ENCODE measurements at regions not wholly inside any gene's neighbourhood (a gene's known extent, or its start where the extent isn't known, plus 50 kb on each side); places are given as distances from the start of the nearest gene placed in this dataset.
"Not testable (repeated sequence)": the region's sequence is repeated elsewhere in the genome, so short reads cannot be mapped to it uniquely, and the experiment has no call there.

GRCh38 chr2:87449462-87449980, 298.4 kb upstream of the PLGLB2 start:
- not testable (repeated sequence) for DNase-seq; H3K9ac ChIP-seq (ENCODE audit: insufficient read depth in 1 of 2, low read length in 2 of 2); H3K4me3 ChIP-seq; H3K27me3 ChIP-seq (ENCODE audit: control insufficient read depth in 3 of 3, insufficient read depth in 3 of 3, low read length in 2 of 3); H3K9me3 ChIP-seq (ENCODE audit: control insufficient read depth in 4 of 4, insufficient read depth in 3 of 4, low read length in 3 of 4); ATAC-seq (ENCODE audit: insufficient read depth, low FRiP score); H3K36me3 ChIP-seq (ENCODE audit: control insufficient read depth in 4 of 4, insufficient read depth in 4 of 4, low read length in 4 of 4); H3K4me1 ChIP-seq (ENCODE audit: control insufficient read depth in 5 of 5, insufficient read depth in 5 of 5, low read length in 5 of 5); H3K27ac ChIP-seq (ENCODE audit: low read depth in 1 of 2, low read length in 1 of 2)
- WGBS, 2 donors, result 85 to 100% methylated on average over 2 of the region's 3 CpGs

DNA sequence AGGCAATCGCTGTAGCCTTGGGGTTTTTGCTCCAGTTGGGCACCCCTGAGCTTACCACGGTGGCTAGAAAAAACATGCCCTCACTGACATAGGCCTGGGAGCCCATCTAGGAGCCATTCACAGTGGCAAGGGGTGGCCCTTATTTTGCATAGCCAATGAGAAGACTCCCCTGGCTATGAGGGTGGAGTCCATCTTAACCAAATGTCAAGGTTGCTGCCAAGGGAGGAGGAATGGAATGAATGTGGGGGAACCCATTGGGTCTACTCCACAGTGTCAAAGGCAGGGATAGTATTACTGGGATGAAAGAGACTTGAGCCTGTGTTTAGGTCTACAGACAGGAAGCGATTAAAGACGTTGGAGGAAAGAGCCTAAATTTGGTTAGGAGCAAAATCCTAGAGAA, 295.7 kb upstream of the PLGLB2 start:
- not testable (repeated sequence) for ATAC-seq (ENCODE audit: insufficient read depth, low FRiP score); H3K4me3 ChIP-seq
- 88 to 91% methylated on average over 4 of the region's 4 CpGs for WGBS, 2 donors

GRCh38 chr2:87452861-87453260, 295.0 kb upstream of the PLGLB2 start:
- not testable (repeated sequence) for H3K27ac ChIP-seq (ENCODE audit: low read depth in 1 of 2, low read length in 1 of 2); H3K27me3 ChIP-seq (ENCODE audit: control insufficient read depth in 3 of 3, insufficient read depth in 3 of 3, low read length in 2 of 3); ATAC-seq (ENCODE audit: insufficient read depth, low FRiP score); H3K4me1 ChIP-seq (ENCODE audit: control insufficient read depth in 5 of 5, insufficient read depth in 5 of 5, low read length in 5 of 5); H3K36me3 ChIP-seq (ENCODE audit: control insufficient read depth in 4 of 4, insufficient read depth in 4 of 4, low read length in 4 of 4); H3K4me3 ChIP-seq; H3K9me3 ChIP-seq (ENCODE audit: control insufficient read depth in 4 of 4, insufficient read depth in 3 of 4, low read length in 3 of 4); H3K9ac ChIP-seq (ENCODE audit: insufficient read depth in 1 of 2, low read length in 2 of 2)
- 76 to 80% methylated on average over 1 of the region's 1 CpG for WGBS, 2 donors
- peak in 2 of 3 donors; percentile 19 to 30 for DNase-seq

More for the DNA sequence above, 295.7 kb upstream of the PLGLB2 start:
- not testable (repeated sequence) for H3K9ac ChIP-seq (ENCODE audit: insufficient read depth in 1 of 2, low read length in 2 of 2); H3K27ac ChIP-seq (ENCODE audit: low read depth in 1 of 2, low read length in 1 of 2); DNase-seq; H3K27me3 ChIP-seq (ENCODE audit: control insufficient read depth in 3 of 3, insufficient read depth in 3 of 3, low read length in 2 of 3); H3K36me3 ChIP-seq (ENCODE audit: control insufficient read depth in 4 of 4, insufficient read depth in 4 of 4, low read length in 4 of 4); H3K4me1 ChIP-seq (ENCODE audit: control insufficient read depth in 5 of 5, insufficient read depth in 5 of 5, low read length in 5 of 5); H3K9me3 ChIP-seq (ENCODE audit: control insufficient read depth in 4 of 4, insufficient read depth in 3 of 4, low read length in 3 of 4)

DNA sequence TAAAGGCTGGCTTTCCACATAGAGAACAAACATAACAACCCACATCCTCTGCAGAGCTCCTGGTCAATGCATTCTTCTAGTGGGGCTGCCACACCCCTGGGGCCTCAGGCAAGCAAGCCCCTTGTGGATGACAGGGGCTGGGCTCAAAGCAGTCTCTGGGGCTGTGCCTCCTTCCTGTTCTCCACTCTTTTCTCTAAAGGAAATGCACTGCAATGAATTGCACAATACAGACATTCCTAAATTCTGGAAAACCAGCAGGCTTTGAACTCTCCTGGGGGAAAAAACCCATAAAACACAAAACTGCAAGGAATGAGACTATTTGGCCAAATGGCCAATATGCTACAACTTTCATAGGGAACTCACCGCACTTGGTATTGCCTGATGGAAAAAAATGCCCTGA, 293.9 kb upstream of the PLGLB2 start:
- not testable (repeated sequence) for H3K27me3 ChIP-seq (ENCODE audit: control insufficient read depth in 3 of 3, insufficient read depth in 3 of 3, low read length in 2 of 3); H3K9ac ChIP-seq (ENCODE audit: insufficient read depth in 1 of 2, low read length in 2 of 2); H3K36me3 ChIP-seq (ENCODE audit: control insufficient read depth in 4 of 4, insufficient read depth in 4 of 4, low read length in 4 of 4); ATAC-seq (ENCODE audit: insufficient read depth, low FRiP score); H3K9me3 ChIP-seq (ENCODE audit: control insufficient read depth in 4 of 4, insufficient read depth in 3 of 4, low read length in 3 of 4); H3K4me3 ChIP-seq; H3K4me1 ChIP-seq (ENCODE audit: control insufficient read depth in 5 of 5, insufficient read depth in 5 of 5, low read length in 5 of 5)
- DNase-seq, result peak in 2 of 3 donors; percentile 32 to 49
- 75 to 94% methylated on average over 1 of the region's 1 CpG for WGBS, 2 donors
- H3K27ac ChIP-seq (ENCODE audit: low read depth in 1 of 2, low read length in 1 of 2), result peak overlapping the region in 1 of 2 donors; percentile 33

DNA sequence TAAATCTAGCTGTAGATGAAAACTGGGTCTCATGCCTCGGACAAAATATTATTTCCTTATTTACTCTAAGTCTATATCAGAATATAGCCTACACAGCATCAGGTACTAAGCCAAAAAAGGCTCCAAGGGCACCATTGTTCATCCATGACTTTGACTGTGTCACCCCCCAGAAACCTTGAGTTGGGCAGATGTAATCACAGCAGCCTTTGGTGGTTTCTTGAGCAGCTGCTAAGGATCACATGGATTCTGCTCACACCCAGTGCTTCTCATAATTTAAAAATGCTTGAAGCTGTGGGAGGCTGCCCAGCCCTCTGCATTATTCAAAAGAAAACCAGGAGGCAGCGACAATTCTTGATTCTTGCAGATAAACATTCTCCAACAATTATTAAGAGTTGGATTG, 293.5 kb upstream of the PLGLB2 start:
- DNase-seq, result not testable (repeated sequence)

DNA sequence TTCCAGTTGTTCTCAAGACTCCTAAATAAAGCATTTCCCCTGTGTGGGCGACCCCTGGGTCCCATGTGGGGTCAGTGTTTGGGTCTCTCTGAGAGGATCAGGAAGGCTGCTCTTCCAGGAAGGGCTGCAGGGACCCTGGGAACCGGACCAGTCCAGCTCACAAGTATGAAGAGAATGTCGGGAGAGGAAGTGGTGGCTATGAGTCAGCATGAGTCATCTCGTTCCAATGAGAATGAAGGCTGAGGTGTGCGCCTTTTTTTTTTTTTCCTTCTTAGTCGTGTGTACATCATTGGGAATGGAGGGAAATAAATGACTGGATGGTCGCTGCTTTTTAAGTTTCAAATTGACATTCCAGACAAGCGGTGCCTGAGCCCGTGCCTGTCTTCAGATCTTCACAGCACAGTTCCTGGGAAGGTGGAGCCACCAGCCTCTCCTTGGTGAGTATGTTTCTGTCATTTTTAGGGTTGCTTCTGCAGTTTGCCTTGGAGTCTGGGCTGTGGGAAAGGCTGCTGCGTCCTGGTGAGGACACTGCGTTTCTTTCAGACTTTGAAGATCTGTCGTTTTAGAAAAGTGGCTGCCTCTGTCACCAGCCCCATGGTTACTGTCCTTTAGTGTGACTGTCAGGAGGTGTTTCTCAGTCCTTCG, 292.6 kb upstream of the PLGLB2 start:
- not testable (repeated sequence) for H3K9ac ChIP-seq (ENCODE audit: insufficient read depth in 1 of 2, low read length in 2 of 2); DNase-seq; H3K36me3 ChIP-seq (ENCODE audit: control insufficient read depth in 4 of 4, insufficient read depth in 4 of 4, low read length in 4 of 4); H3K4me1 ChIP-seq (ENCODE audit: control insufficient read depth in 5 of 5, insufficient read depth in 5 of 5, low read length in 5 of 5); H3K4me3 ChIP-seq; H3K27me3 ChIP-seq (ENCODE audit: control insufficient read depth in 3 of 3, insufficient read depth in 3 of 3, low read length in 2 of 3); H3K9me3 ChIP-seq (ENCODE audit: control insufficient read depth in 4 of 4, insufficient read depth in 3 of 4, low read length in 3 of 4)
- peak overlapping the region; percentile 55 to 75 for H3K27ac ChIP-seq (ENCODE audit: low read depth in 1 of 2, low read length in 1 of 2)
- WGBS, 2 donors, result 4 to 5% methylated on average over 4 to 9 of the region's 13 CpGs
- peak; percentile 81 for ATAC-seq (ENCODE audit: insufficient read depth, low FRiP score)

More for the DNA sequence above, 293.5 kb upstream of the PLGLB2 start:
- H3K9me3 ChIP-seq (ENCODE audit: control insufficient read depth in 4 of 4, insufficient read depth in 3 of 4, low read length in 3 of 4); H3K36me3 ChIP-seq (ENCODE audit: control insufficient read depth in 4 of 4, insufficient read depth in 4 of 4, low read length in 4 of 4); H3K4me1 ChIP-seq (ENCODE audit: control insufficient read depth in 5 of 5, insufficient read depth in 5 of 5, low read length in 5 of 5); H3K9ac ChIP-seq (ENCODE audit: insufficient read depth in 1 of 2, low read length in 2 of 2); H3K4me3 ChIP-seq; ATAC-seq (ENCODE audit: insufficient read depth, low FRiP score); H3K27me3 ChIP-seq (ENCODE audit: control insufficient read depth in 3 of 3, insufficient read depth in 3 of 3, low read length in 2 of 3): not testable (repeated sequence)
- H3K27ac ChIP-seq (ENCODE audit: low read depth in 1 of 2, low read length in 1 of 2), result peak overlapping the region; percentile 33 to 47
- 57 to 76% methylated on average over 2 of the region's 2 CpGs for WGBS, 2 donors

- H3K27ac ChIP-seq (ENCODE audit: low read depth in 1 of 2, low read length in 1 of 2), result peak overlapping the region; percentile 55 to 59
- not testable (repeated sequence) for H3K27me3 ChIP-seq (ENCODE audit: control insufficient read depth in 3 of 3, insufficient read depth in 3 of 3, low read length in 2 of 3); DNase-seq; H3K4me1 ChIP-seq (ENCODE audit: control insufficient read depth in 5 of 5, insufficient read depth in 5 of 5, low read length in 5 of 5); H3K36me3 ChIP-seq (ENCODE audit: control insufficient read depth in 4 of 4, insufficient read depth in 4 of 4, low read length in 4 of 4); H3K9me3 ChIP-seq (ENCODE audit: control insufficient read depth in 4 of 4, insufficient read depth in 3 of 4, low read length in 3 of 4); H3K4me3 ChIP-seq; H3K9ac ChIP-seq (ENCODE audit: insufficient read depth in 1 of 2, low read length in 2 of 2)
- ATAC-seq (ENCODE audit: insufficient read depth, low FRiP score), result peak; percentile 14
- 11 to 20% methylated on average over 4 of the region's 9 CpGs for WGBS, 2 donors
These were observed 292.0 kb upstream of the PLGLB2 start for GRCh38 chr2:87455854-87456249.

DNA sequence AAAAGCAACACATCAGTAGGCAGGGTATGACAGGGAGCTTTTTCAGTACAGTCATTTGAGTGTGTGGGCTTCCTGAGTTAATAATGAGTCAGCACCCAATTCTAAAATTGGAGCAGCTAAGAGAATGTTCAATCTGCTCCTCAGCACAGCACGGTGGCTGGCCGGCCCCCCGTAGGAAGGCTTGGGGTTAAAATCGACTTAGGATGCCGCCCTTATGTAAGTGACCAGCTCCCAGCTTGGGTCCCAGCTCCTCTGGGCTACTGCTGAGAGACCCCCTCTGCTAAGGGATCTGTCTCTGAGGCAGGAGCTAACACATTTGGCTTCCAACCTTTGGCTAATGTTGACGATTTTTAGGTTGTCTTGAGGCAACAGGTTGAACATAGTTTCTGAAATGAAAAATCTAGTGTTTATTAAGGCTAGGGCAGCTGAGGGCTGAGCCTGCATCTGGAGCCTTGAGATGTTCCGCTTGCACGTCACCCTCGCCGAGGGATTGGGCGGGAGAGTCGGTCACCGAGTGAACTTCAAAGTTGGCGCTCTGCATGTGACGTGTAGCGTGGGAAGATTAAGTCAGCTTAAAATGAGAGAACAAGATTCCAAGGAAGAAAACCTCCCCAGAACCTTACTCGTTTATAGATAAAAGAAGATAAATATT, 291.3 kb upstream of the PLGLB2 start:
- H3K27me3 ChIP-seq (ENCODE audit: control insufficient read depth in 3 of 3, insufficient read depth in 3 of 3, low read length in 2 of 3); ATAC-seq (ENCODE audit: insufficient read depth, low FRiP score); DNase-seq; H3K4me1 ChIP-seq (ENCODE audit: control insufficient read depth in 5 of 5, insufficient read depth in 5 of 5, low read length in 5 of 5); H3K9me3 ChIP-seq (ENCODE audit: control insufficient read depth in 4 of 4, insufficient read depth in 3 of 4, low read length in 3 of 4); H3K36me3 ChIP-seq (ENCODE audit: control insufficient read depth in 4 of 4, insufficient read depth in 4 of 4, low read length in 4 of 4); H3K4me3 ChIP-seq; H3K9ac ChIP-seq (ENCODE audit: insufficient read depth in 1 of 2, low read length in 2 of 2): not testable (repeated sequence)
- 25 to 59% methylated on average over 6 to 10 of the region's 17 CpGs for WGBS, 2 donors
- H3K27ac ChIP-seq (ENCODE audit: low read depth in 1 of 2, low read length in 1 of 2), result peak overlapping the region in 1 of 2 donors; percentile 53

All from lung (tissue), 9 donors.